Keratinocyte (primary cell): ENCODE measurements at regions not wholly inside any gene's neighbourhood (a gene's known extent, or its start where the extent isn't known, plus 50 kb on each side); places are given as distances from the start of the nearest gene placed in this dataset.

ENCODE experiments used
- DNase-seq: peaks from one replicate; pipeline ENCODE4 v3.0.0-alpha.2; 2011; ENCODE audit warnings: low read depth, missing footprints, low spot score
- FAIRE-seq: peaks from 2 replicates; lab custom pipeline; 2011; peaks lifted over from hg19 to GRCh38; lab: Jason Lieb, UNC
- H2AFZ ChIP-seq: 2 replicates; pipeline ENCODE4 v1.6.0; 2012; ENCODE audit warnings: low read length, control low read depth, inconsistent platforms; ENCODE audit not compliant: control insufficient read depth
- H3K27ac ChIP-seq: 2 replicates; pipeline ENCODE4 v1.5.1; 2011; ENCODE audit warnings: low read length; ENCODE audit not compliant: control insufficient read depth, insufficient read depth
- H3K27me3 ChIP-seq: 3 replicates; pipeline ENCODE4 v1.6.0; 2011; ENCODE audit warnings: low read length; ENCODE audit not compliant: control insufficient read depth, insufficient read depth; ENCODE audit errors: extremely low read depth
- H3K36me3 ChIP-seq, 2 experiments: 2 replicates in 1 of 2; 3 replicates in 1 of 2; pipeline ENCODE4 v1.5.1; 2011; ENCODE audit warnings: low read length in 2 of 2, mild to moderate bottlenecking in 1 of 2; ENCODE audit not compliant: control insufficient read depth in 2 of 2, insufficient read depth in 2 of 2; ENCODE audit errors: extremely low read depth in 1 of 2
- H3K4me1 ChIP-seq: 3 replicates; pipeline ENCODE4 v1.5.1; 2011; ENCODE audit warnings: low read length; ENCODE audit not compliant: control insufficient read depth, insufficient read depth; ENCODE audit errors: extremely low read depth
- H3K4me2 ChIP-seq: 3 replicates; pipeline ENCODE4 v1.6.0; 2011; ENCODE audit warnings: low read depth, low read length; ENCODE audit not compliant: control insufficient read depth, insufficient read depth; ENCODE audit errors: extremely low read depth
- H3K4me3 ChIP-seq, 3 experiments: fragments of 200-600 bp in 1 of 3; sonication (generic) in 1 of 3; 2 replicates in 2 of 3; 3 replicates in 1 of 3; pipeline ENCODE4 v1.5.1; 2011 to 2016; ENCODE audit warnings: low read length in 3 of 3, mild to moderate bottlenecking in 3 of 3, control low read depth in 2 of 3, inconsistent platforms in 1 of 3, low read depth in 1 of 3, mixed read lengths in 1 of 3, mixed run types in 1 of 3, moderate library complexity in 1 of 3; ENCODE audit not compliant: control insufficient read depth in 2 of 3, insufficient read depth in 2 of 3; ENCODE audit errors: extremely low read depth in 1 of 3
- H3K79me2 ChIP-seq: 2 replicates; pipeline ENCODE4 v1.6.0; 2012; ENCODE audit warnings: low read length; ENCODE audit not compliant: control insufficient read depth, insufficient read depth
- H3K9ac ChIP-seq: 3 replicates; pipeline ENCODE4 v1.6.0; 2011; ENCODE audit warnings: low read length; ENCODE audit not compliant: control insufficient read depth, insufficient read depth; ENCODE audit errors: extremely low read depth
- H3K9me1 ChIP-seq: 3 replicates; pipeline ENCODE4 v1.6.0; 2011; ENCODE audit warnings: low read length; ENCODE audit not compliant: control insufficient read depth, insufficient read depth; ENCODE audit errors: extremely low read depth
- H3K9me3 ChIP-seq: 2 replicates; pipeline ENCODE4 v1.5.1; 2012; ENCODE audit warnings: low read depth, low read length; ENCODE audit not compliant: control insufficient read depth
- H4K20me1 ChIP-seq: 3 replicates; pipeline ENCODE4 v1.6.0; 2011; ENCODE audit warnings: low read length; ENCODE audit not compliant: control insufficient read depth, insufficient read depth; ENCODE audit errors: extremely low read depth
- EZH2 ChIP-seq: IDR thresholded peaks from one replicate; pipeline ENCODE4 v1.6.1; 2012; ENCODE audit warnings: inconsistent platforms, mild to moderate bottlenecking, low read length, moderate library complexity
- dilution Hi-C: fragments of 300-500 bp; cut with MboI; formaldehyde crosslinking; loops from one replicate; pipeline ENCODE4 v1.7.0; 2020; ENCODE audit warnings: low sequenced_read_pairs; ENCODE audit not compliant: extremely low pct_ligation_motif_present
- TF ChIP-seq, protein P1 (sequence below), 3 experiments: IDR thresholded peaks in 1 of 3; conservative IDR thresholded peaks in 1 of 3; optimal IDR thresholded peaks in 1 of 3; 2 replicates in 2 of 3; 3 replicates in 1 of 3; pipeline versions ENCODE3 to v1.5.1; 2011; ENCODE audit warnings: low read length in 3 of 3, mild to moderate bottlenecking in 3 of 3, moderate library complexity in 2 of 3, control low read depth in 1 of 3, inconsistent platforms in 1 of 3; ENCODE audit not compliant: insufficient read depth in 2 of 3; ENCODE audit errors: extremely low read depth in 1 of 3

DNA sequence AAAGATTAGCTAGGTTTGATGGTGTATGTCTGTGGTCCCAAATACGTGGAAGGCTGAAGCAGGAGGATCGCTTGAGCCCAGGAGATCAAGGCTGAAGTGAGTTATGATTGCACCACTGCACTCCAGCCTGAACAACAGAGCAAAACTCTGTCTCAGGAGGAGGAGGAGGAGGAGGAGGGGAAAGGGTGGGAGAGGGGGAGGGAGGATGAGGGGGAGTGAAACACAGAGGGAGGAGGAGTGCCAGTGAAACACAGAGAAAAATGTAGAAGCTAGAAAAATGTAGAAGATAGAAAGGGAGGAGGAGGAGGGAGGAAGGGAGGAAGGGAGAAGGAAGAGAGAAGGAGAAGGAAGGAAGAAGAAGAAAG lies 387.5 kb downstream of the MTX2 start:
- no peak overlapping the region for H3K4me3 ChIP-seq
- no peaks in the 10 kb centered on the region for H3K4me1 ChIP-seq
- H4K20me1 ChIP-seq: no peaks in the 10 kb centered on the region
- H3K36me3 ChIP-seq: no peaks in the 10 kb centered on the region
- H3K9me1 ChIP-seq: no peaks in the 10 kb centered on the region
- H3K9me3 ChIP-seq: no peaks in the 10 kb centered on the region
- H3K79me2 ChIP-seq: no peaks in the 10 kb centered on the region
- H3K27ac ChIP-seq: no peak overlapping the region
- no peak overlapping the region for H3K4me2 ChIP-seq
- FAIRE-seq (no peak), DNase-seq (no peak)
- no peaks in the 10 kb centered on the region for H3K27me3 ChIP-seq
- TF ChIP-seq, protein P1, sequence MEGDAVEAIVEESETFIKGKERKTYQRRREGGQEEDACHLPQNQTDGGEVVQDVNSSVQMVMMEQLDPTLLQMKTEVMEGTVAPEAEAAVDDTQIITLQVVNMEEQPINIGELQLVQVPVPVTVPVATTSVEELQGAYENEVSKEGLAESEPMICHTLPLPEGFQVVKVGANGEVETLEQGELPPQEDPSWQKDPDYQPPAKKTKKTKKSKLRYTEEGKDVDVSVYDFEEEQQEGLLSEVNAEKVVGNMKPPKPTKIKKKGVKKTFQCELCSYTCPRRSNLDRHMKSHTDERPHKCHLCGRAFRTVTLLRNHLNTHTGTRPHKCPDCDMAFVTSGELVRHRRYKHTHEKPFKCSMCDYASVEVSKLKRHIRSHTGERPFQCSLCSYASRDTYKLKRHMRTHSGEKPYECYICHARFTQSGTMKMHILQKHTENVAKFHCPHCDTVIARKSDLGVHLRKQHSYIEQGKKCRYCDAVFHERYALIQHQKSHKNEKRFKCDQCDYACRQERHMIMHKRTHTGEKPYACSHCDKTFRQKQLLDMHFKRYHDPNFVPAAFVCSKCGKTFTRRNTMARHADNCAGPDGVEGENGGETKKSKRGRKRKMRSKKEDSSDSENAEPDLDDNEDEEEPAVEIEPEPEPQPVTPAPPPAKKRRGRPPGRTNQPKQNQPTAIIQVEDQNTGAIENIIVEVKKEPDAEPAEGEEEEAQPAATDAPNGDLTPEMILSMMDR (optimal IDR thresholded peaks at IDR 0.05 in 1 of 3, IDR thresholded peaks at IDR 0.05 in 1 of 3, conservative IDR thresholded peaks at IDR 0.05 in 1 of 3; ENCODE audit: extremely low read depth in 1 of 3, insufficient read depth in 2 of 3, low read length in 3 of 3): no peak
- no peak for TF ChIP-seq EZH2
- no peak overlapping the region for H3K9ac ChIP-seq
- dilution Hi-C loops: no loop called here
- no peak overlapping the region for H2AFZ ChIP-seq

DNA sequence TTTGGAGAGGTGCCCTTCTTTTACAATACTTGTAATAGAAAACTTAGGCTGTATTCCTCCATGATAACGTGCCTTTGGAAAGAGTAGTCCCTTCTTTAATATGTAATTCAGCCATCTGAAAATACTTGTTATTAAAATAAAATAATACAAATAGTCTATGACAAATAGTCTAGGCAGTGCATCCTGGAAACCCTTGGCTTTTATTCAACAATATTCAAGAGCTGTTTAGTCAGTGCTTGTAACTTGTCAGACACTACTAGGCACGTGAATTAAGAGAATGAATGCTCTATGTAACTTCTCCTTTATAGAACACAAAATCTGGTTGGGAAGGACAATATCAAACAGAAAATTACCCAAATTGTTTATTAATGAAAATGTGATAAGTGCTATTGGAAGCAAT lies 388.2 kb downstream of the MTX2 start:
- Histone ChIP-seq H3K27ac (no peak overlapping the region), H3K4me2 (no peak overlapping the region), H3K27me3 (no peaks in the 10 kb centered on the region), H3K36me3 (no peaks in the 10 kb centered on the region), H3K4me1 (no peaks in the 10 kb centered on the region), H3K4me3 (no peak overlapping the region), H3K79me2 (no peaks in the 10 kb centered on the region), H3K9me1 (no peaks in the 10 kb centered on the region), H3K9me3 (no peaks in the 10 kb centered on the region), H4K20me1 (no peaks in the 10 kb centered on the region), H2AFZ (no peak overlapping the region), H3K9ac (no peak overlapping the region)
- DNase-seq: no peak
- no peak for FAIRE-seq
- TF ChIP-seq EZH2: no peak
- TF ChIP-seq, protein P1 (optimal IDR thresholded peaks at IDR 0.05 in 1 of 3, IDR thresholded peaks at IDR 0.05 in 1 of 3, conservative IDR thresholded peaks at IDR 0.05 in 1 of 3; ENCODE audit: extremely low read depth in 1 of 3, insufficient read depth in 2 of 3, low read length in 3 of 3): no peak
- dilution Hi-C loops: no loop called here
